Activated CD4-positive, alpha-beta T cell treated with anti-CD3 and anti-CD28 coated beads, Interleukin-2, amount 50 U/mL, for 4 hours (primary cell): ENCODE measurements at regions not wholly inside any gene's neighbourhood (a gene's known extent, or its start where the extent isn't known, plus 50 kb on each side); places are given as distances from the start of the nearest gene placed in this dataset.

ENCODE experiments used
- DNase-seq, 2 experiments: peaks; one replicate each; pipeline ENCODE4 v3.0.0-alpha.2; 2020

DNA sequence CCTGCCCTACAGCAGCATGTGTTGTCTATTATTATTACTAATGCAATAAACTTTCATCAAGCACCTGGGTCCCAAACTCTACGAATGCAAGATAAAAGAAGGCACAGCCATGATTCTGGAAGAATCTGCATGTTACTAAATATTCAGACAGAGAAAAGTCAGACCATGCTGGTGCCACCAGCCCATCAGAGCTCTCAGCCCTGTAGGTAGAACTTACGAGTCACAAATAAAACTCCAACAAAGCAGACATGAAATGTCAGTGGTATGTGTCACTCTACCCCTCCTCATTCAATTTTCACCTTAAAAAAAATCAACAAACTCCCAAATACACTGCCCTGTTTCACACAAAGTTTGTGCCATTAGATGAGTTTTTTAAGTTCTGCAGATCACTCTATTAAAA is 62.4 kb upstream of the TIAM1 start:
- DNase-seq, result no peak

GRCh38 chr21:31405604-31406003 is 61.5 kb upstream of the TIAM1 start:
- no peak for DNase-seq

DNA sequence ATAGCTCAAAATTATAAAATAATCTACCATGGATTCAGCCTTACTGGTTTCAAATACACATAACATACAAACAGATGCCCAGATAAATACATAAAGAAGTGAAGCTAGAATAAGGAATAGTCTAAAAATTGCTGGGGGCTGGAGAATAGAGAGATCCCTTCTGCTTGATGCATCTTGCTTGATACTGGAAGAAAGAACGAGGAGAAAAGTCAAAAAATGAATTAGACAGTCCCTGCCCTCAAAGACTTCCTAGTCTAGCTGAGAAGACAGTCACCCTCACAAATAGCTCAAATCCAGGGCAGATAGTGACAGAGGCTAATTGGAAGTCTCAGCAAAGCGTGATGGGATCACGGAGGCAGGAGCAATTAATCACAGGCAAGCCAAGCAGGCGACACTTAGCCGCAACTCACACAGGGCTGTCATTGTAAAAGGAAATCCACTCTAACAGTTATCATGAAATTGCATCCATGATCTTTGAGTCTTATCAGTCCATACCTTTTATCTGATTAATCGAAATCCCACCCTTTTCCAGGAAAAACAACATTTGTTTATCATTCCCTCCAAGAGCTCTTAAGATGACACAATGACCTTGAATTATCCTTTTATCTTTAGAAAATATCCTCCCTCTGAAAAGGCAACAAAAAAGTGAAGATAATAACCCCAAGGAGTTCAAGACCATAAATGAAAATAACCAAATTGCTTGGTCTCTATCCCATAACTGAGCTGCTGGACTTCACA is 59.7 kb upstream of the TIAM1 start:
- DNase-seq, result no peak

- DNase-seq, result no peak
Measured at GRCh38 chr21:31399591-31399990, 55.5 kb upstream of the TIAM1 start.

DNA sequence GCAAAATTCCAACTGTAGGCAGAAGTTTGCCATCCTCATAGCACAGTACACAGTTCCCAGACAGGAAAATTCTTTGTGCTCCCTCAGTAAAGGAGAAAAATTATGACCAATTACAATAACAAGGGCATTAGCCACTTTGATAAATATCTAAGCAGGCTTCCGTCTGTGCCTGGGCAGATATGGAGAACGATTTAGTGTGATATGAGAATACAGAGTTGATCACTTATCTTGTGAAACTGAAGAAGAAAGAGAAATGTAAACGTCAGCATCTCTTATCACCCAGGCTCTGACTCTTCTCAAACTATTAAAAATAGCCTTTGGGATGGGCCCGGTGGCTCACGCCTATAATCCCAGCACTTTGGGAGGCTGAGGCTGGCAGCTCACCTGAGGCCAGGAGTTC is 54.5 kb upstream of the TIAM1 start:
- DNase-seq, result no peak

- no peak for DNase-seq
Measured at GRCh38 chr21:31397939-31398338, 53.9 kb upstream of the TIAM1 start.

DNA sequence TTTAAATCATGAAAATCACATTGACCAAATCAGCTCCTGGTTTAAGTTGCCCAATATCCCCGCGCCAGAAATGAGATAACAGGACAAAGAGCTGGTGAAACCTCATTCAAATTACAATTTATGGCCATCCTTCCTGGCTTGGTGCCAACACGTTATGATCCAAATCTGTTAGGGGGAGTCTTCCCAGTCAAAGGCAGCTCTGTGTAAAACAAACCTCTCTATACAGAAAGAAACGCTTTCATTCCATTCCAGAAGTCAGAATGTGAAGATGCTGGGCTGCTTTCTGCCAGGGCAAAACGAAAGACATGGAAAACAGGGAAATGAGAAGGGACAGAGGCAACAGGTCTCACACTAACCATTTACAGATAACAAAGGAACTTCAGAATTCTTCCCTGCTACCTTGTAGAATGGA is 53.5 kb upstream of the TIAM1 start:
- DNase-seq, result no peak

- no peak for DNase-seq
Measured at GRCh38 chr21:31397030-31397429, 53.0 kb upstream of the TIAM1 start.

GRCh38 chr21:31396399-31396798 is 52.3 kb upstream of the TIAM1 start:
- no peak for DNase-seq

DNA sequence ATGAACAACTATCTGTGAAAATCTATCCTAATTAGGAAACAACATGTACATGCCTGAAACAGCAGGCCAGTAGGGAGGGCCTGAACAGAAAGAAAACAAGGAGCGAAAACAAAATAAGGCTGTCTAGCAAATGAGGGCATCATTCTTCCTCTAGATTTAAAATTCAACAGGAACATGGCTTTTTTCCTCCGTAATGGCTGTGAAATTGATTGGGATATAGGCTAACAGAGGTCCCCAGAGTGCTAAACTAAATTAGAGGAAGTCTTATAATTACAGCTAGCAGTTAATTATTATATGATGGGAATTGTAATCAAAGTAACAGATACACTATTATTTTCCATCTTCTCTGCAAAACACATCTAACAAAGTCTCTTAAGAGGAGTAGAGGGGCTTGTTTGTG is 51.7 kb upstream of the TIAM1 start:
- no peak for DNase-seq

GRCh38 chr21:31395268-31395667 is 51.2 kb upstream of the TIAM1 start:
- no peak for DNase-seq

DNA sequence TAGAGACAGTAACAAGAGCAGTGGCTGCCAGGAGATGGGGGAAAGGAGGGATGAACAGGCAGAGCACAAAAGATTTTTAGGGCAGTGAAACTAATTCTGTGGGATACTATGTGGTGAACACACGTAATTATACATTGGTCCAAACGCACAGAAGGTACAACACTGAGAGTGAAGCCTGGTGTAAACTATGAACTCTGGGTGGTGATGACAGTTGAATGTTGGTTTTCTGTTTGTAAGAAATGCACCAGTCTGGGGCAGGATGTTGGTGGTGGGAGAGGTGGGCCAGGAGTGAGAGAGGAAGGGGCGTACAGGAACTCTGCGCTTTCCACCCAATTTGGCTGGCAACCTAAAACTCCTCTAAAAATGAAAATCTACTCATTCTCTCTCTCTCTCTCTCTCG is 50.2 kb upstream of the TIAM1 start:
- DNase-seq, result no peak
